GM12878 (cell line): ENCODE measurements at regions not wholly inside any gene's neighbourhood (a gene's known extent, or its start where the extent isn't known, plus 50 kb on each side); places are given as distances from the start of the nearest gene placed in this dataset.

ENCODE experiments used
- JUND ChIP-seq: IDR thresholded peaks from 2 replicates; pipeline ENCODE4 v1.6.1; 2012; ENCODE audit warnings: low read depth, mild to moderate bottlenecking, low read length, improper control_type of control experiment, moderate library complexity
- POLR2AphosphoS2 ChIP-seq: IDR thresholded peaks from 2 replicates; pipeline ENCODE4 v1.6.1; 2011; ENCODE audit warnings: low read depth, mild to moderate bottlenecking, low read length, improper control_type of control experiment, moderate library complexity
- TCF12 ChIP-seq: IDR thresholded peaks from 2 replicates; pipeline ENCODE4 v1.6.1; 2011; ENCODE audit warnings: low read depth, mild to moderate bottlenecking, low read length
- TF ChIP-seq, protein P1 (sequence below), 3 experiments: IDR thresholded peaks in 2 of 3; conservative IDR thresholded peaks in 1 of 3; 2 replicates each; pipeline ENCODE4 v1.5.1; 2011; ENCODE audit warnings: low read depth in 3 of 3, low read length in 3 of 3, mild to moderate bottlenecking in 3 of 3, control low read depth in 2 of 3, moderate library complexity in 2 of 3, inconsistent platforms in 1 of 3, mixed read lengths in 1 of 3; ENCODE audit not compliant: control insufficient read depth in 2 of 3, insufficient read depth in 1 of 3; ENCODE audit errors: extremely low read depth in 1 of 3

DNA sequence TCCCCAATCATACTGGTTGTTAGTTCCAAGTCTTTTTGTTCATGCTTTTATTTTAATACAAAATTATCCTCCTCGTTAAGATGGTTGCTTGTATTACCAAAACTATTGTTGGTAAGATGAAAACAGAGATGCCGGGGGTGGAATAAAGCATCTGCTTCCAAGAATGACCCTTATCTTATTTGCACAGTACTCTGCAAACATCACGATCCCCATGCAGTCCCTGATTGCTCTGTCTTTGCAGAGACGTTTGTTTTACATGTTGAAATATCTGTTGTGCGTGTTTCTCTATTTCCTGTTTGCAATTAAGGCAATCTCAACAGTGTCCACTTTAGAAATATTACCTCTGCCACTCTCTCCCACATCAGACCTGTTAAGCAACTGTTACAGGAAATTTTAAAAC, 141.3 kb upstream of the NCAM2 start:
- TF ChIP-seq TCF12 (no peak), POLR2AphosphoS2 (no peak), JUND (no peak)
- TF ChIP-seq, protein P1, sequence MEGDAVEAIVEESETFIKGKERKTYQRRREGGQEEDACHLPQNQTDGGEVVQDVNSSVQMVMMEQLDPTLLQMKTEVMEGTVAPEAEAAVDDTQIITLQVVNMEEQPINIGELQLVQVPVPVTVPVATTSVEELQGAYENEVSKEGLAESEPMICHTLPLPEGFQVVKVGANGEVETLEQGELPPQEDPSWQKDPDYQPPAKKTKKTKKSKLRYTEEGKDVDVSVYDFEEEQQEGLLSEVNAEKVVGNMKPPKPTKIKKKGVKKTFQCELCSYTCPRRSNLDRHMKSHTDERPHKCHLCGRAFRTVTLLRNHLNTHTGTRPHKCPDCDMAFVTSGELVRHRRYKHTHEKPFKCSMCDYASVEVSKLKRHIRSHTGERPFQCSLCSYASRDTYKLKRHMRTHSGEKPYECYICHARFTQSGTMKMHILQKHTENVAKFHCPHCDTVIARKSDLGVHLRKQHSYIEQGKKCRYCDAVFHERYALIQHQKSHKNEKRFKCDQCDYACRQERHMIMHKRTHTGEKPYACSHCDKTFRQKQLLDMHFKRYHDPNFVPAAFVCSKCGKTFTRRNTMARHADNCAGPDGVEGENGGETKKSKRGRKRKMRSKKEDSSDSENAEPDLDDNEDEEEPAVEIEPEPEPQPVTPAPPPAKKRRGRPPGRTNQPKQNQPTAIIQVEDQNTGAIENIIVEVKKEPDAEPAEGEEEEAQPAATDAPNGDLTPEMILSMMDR (IDR thresholded peaks at IDR 0.05 in 2 of 3, conservative IDR thresholded peaks at IDR 0.05 in 1 of 3; ENCODE audit: control insufficient read depth in 2 of 3, extremely low read depth in 1 of 3, insufficient read depth in 1 of 3, low read depth in 3 of 3, low read length in 3 of 3), result no peak
